PC-9 (cell line): ENCODE measurements at regions not wholly inside any gene's neighbourhood (a gene's known extent, or its start where the extent isn't known, plus 50 kb on each side); places are given as distances from the start of the nearest gene placed in this dataset.

Experiments used
- BruUV-seq: library from RNA; stranded (reverse); fragments of 400-500 nt; replicated peaks from 2 replicates; lab custom pipeline; 2021; lab: Mats Ljungman, UMichigan
- CTCF ChIA-PET: fragments of 300-600 bp; sonication (Branson Sonifier 250); formaldehyde crosslinking; loops from one replicate; lab custom pipeline; 2022; ENCODE audit warnings: antibody characterized with exemption; lab: Charles Lee
- POLR2A ChIA-PET: fragments of 300-600 bp; sonication (Branson Sonifier 250); formaldehyde crosslinking; loops from one replicate; lab custom pipeline; 2022; ENCODE audit warnings: antibody characterized with exemption; ENCODE audit not compliant: unreplicated experiment; lab: Charles Lee
- DNase-seq, 2 experiments: peaks; one replicate each; pipeline versions ENCODE4 v3.0.0 to v3.0.0-alpha.2; 2015 to 2022; ENCODE audit warnings: mixed read lengths in 1 of 2
- H2AFZ ChIP-seq: fragments of 200-600 bp; sonication (generic); 2 replicates; pipeline ENCODE4 v1.8.1; 2017; ENCODE audit warnings: antibody characterized with exemption
- H3F3A ChIP-seq: fragments of 200-600 bp; sonication (generic); 2 replicates; pipeline ENCODE4 v1.8.1; 2017; ENCODE audit warnings: antibody characterized with exemption, mild to moderate bottlenecking, low read depth; ENCODE audit not compliant: insufficient read depth
- H3K27ac ChIP-seq: fragments of 200-600 bp; sonication (generic); 2 replicates; pipeline ENCODE4 v1.6.1; 2016; ENCODE audit warnings: mixed run types
- H3K27me3 ChIP-seq: fragments of 200-600 bp; sonication (generic); 2 replicates; pipeline ENCODE4 v1.6.1; 2016; ENCODE audit warnings: low read depth, mixed run types; ENCODE audit not compliant: insufficient read depth
- H3K36me3 ChIP-seq: fragments of 200-600 bp; sonication (generic); 2 replicates; pipeline ENCODE4 v1.6.1; 2016; ENCODE audit warnings: low read depth, mixed run types
- H3K4me1 ChIP-seq: fragments of 200-600 bp; sonication (generic); replicated peaks from 2 replicates; pipeline ENCODE4 v1.6.1; 2016; ENCODE audit warnings: mixed run types; ENCODE audit not compliant: insufficient read depth
- H3K4me2 ChIP-seq: fragments of 200-600 bp; sonication (generic); 2 replicates; pipeline ENCODE4 v1.6.1; 2017; ENCODE audit warnings: mixed run types
- H3K4me3 ChIP-seq: fragments of 200-600 bp; sonication (generic); 2 replicates; pipeline ENCODE4 v1.6.1; 2016; ENCODE audit warnings: mixed run types
- H3K79me2 ChIP-seq: fragments of 200-600 bp; sonication (generic); 2 replicates; pipeline ENCODE4 v1.6.1; 2017; ENCODE audit warnings: low read depth, mixed run types
- H3K9me2 ChIP-seq: fragments of 200-600 bp; sonication (generic); 2 replicates; pipeline ENCODE4 v1.8.1; 2017; ENCODE audit warnings: mild to moderate bottlenecking; ENCODE audit not compliant: insufficient read depth
- H3K9me3 ChIP-seq: fragments of 200-600 bp; sonication (generic); 2 replicates; pipeline ENCODE4 v1.8.1; 2016; ENCODE audit warnings: low read depth; ENCODE audit not compliant: insufficient read depth
- H4K20me1 ChIP-seq: fragments of 200-600 bp; sonication (generic); 2 replicates; pipeline ENCODE4 v1.8.1; 2017; ENCODE audit not compliant: insufficient read depth
- EZH2 ChIP-seq: fragments of 200-600 bp; sonication (generic); IDR thresholded peaks from 2 replicates; pipeline ENCODE4 v1.8.0; 2017; ENCODE audit warnings: antibody characterized with exemption, low read depth
- intact Hi-C: fragments of 100-400 bp; cut with micrococcal nuclease; formaldehyde crosslinking; loops from one replicate; pipeline ENCODE4 v1.10.0; 2022; ENCODE audit not compliant: unreplicated experiment
- TF ChIP-seq, protein P1 (sequence below): fragments of 200-600 bp; sonication (generic); conservative IDR thresholded peaks from 2 replicates; pipeline ENCODE4 v1.6.1; 2017; ENCODE audit warnings: mixed run types, antibody characterized with exemption, mild to moderate bottlenecking, moderate library complexity

GRCh38 chr22:27470169-27470772 lies 331.3 kb downstream of the MN1 start:
- BruUV-seq: no TSS peak

DNA sequence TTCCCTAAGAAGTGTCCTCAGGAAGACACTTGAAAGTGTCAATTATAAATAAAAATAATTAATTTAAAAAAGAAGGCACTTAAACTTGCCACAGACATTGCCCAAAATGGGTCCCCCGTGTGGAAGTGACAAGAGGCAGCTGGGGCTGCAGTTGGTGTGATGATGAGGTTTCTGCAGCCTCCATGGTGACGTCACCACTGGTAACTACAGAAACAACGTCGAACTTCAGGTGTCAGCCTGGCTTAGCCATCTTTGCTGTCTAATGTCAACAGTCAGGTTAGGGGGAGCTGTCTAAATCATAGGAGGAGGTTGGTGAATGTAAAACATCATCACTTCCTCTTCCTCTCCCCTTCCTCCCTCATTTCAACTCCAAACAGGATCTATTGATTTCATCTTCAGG lies 328.6 kb downstream of the MN1 start:
- Histone ChIP-seq H2AFZ (no peak overlapping the region), H3K9me2 (no peaks in the 10 kb centered on the region), H3K4me3 (no peak overlapping the region; the same call in 1 of the 2 replicates), H3K36me3 (no peaks in the 10 kb centered on the region), H3K79me2 (peaks cover 5% of the 10 kb centered on the region), H4K20me1 (no peaks in the 10 kb centered on the region), H3F3A (peaks cover 32% of the 10 kb centered on the region), H3K9me3 (no peaks in the 10 kb centered on the region), H3K27me3 (no peaks in the 10 kb centered on the region), H3K27ac (peak overlapping the region; percentile 98), H3K4me1 (peaks cover 47% of the 10 kb centered on the region), H3K4me2 (peak overlapping the region; percentile 80)
- ChIA-PET POLR2A (interaction anchor here (0.5 to 0.9 kb wide), 2 partner anchors 11 to 420 kb away, joined by 5 to 9 read pairs; no protein-coding TSS in a partner anchor), CTCF (no interaction called here)
- intact Hi-C loops: loop anchor here (5.0 kb wide), 1 partner anchor 361 kb away; no protein-coding TSS in a partner anchor
- no TSS peak for BruUV-seq
- no peak for TF ChIP-seq EZH2
- TF ChIP-seq, protein P1, sequence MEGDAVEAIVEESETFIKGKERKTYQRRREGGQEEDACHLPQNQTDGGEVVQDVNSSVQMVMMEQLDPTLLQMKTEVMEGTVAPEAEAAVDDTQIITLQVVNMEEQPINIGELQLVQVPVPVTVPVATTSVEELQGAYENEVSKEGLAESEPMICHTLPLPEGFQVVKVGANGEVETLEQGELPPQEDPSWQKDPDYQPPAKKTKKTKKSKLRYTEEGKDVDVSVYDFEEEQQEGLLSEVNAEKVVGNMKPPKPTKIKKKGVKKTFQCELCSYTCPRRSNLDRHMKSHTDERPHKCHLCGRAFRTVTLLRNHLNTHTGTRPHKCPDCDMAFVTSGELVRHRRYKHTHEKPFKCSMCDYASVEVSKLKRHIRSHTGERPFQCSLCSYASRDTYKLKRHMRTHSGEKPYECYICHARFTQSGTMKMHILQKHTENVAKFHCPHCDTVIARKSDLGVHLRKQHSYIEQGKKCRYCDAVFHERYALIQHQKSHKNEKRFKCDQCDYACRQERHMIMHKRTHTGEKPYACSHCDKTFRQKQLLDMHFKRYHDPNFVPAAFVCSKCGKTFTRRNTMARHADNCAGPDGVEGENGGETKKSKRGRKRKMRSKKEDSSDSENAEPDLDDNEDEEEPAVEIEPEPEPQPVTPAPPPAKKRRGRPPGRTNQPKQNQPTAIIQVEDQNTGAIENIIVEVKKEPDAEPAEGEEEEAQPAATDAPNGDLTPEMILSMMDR: no peak
- no peak for DNase-seq

More at GRCh38 chr22:27470169-27470772, 331.3 kb downstream of the MN1 start:
- Histone ChIP-seq H3K27me3 (no peaks in the 10 kb centered on the region), H3K4me2 (no peak overlapping the region), H3F3A (peaks cover 21% of the 10 kb centered on the region), H2AFZ (no peak overlapping the region), H3K4me1 (peaks cover 23% of the 10 kb centered on the region), H3K27ac (no peak overlapping the region), H3K9me2 (no peaks in the 10 kb centered on the region), H4K20me1 (no peaks in the 10 kb centered on the region), H3K9me3 (no peaks in the 10 kb centered on the region), H3K4me3 (no peak overlapping the region), H3K36me3 (no peaks in the 10 kb centered on the region), H3K79me2 (no peaks in the 10 kb centered on the region)
- no peak for DNase-seq
- POLR2A ChIA-PET: no interaction called here
- intact Hi-C loops: loop anchor here (5.0 kb wide), 1 partner anchor 358 kb away; no protein-coding TSS in a partner anchor
- CTCF ChIA-PET: no interaction called here
- TF ChIP-seq, protein P1: no peak
- no peak for TF ChIP-seq EZH2

DNA sequence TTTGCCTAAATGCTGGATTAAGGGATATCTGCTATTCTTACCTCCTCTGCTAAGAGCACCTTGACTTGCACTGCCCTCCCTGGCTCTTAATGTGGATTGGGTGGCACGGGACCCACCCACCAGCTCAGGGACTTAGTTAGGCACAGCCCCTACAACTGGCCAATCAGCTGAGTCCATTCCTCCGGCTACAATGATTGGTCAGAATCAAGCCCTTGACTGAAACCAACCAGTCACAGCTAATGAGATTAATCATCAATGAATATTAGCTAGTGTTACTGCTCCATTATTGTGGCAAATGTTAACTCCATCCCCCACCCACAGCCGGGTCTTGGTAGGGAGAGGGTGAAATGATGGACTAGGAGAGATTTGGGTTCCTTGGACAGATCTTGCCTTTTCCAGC lies 328.0 kb downstream of the MN1 start:
- Histone ChIP-seq H3K9me3 (no peaks in the 10 kb centered on the region), H2AFZ (no peak overlapping the region), H3K4me2 (peak overlapping the region; percentile 80), H3F3A (peaks cover 32% of the 10 kb centered on the region), H3K36me3 (no peaks in the 10 kb centered on the region), H3K27ac (peak overlapping the region; percentile 98), H3K4me1 (peaks cover 47% of the 10 kb centered on the region), H3K9me2 (no peaks in the 10 kb centered on the region), H3K79me2 (peaks cover 5% of the 10 kb centered on the region), H3K4me3 (peak overlapping the region; percentile 57), H4K20me1 (no peaks in the 10 kb centered on the region), H3K27me3 (no peaks in the 10 kb centered on the region)
- peak; percentile 12 to 94 for DNase-seq
- intact Hi-C loops: loop anchor here (5.0 kb wide), 1 partner anchor 361 kb away; no protein-coding TSS in a partner anchor
- no TSS peak for BruUV-seq
- ChIA-PET CTCF (no interaction called here), POLR2A (interaction anchor here (0.5 to 0.9 kb wide), 4 partner anchors 12 to 419 kb away, joined by 3 to 9 read pairs (median 6); no protein-coding TSS in a partner anchor)
- TF ChIP-seq EZH2: no peak
- TF ChIP-seq, protein P1: no peak
